HG03045 (cell line): ENCODE measurements at regions not wholly inside any gene's neighbourhood (a gene's known extent, or its start where the extent isn't known, plus 50 kb on each side); places are given as distances from the start of the nearest gene placed in this dataset.
"Not testable (repeated sequence)": the region's sequence is repeated elsewhere in the genome, so short reads cannot be mapped to it uniquely, and the experiment has no call there.

ENCODE experiments used
- ATAC-seq: cut with Tn5 transposase; IDR thresholded peaks from one replicate; pipeline ENCODE4 v1.9.1; 2021; ENCODE audit warnings: mild to moderate bottlenecking, moderate library complexity; ENCODE audit not compliant: unreplicated experiment

GRCh38 chr11:41519696-41520095, 60.2 kb upstream of the LRRC4C start:
- no peak for ATAC-seq

GRCh38 chr11:41522391-41522790, 62.9 kb upstream of the LRRC4C start:
- no peak for ATAC-seq

- no peak for ATAC-seq
These were observed 63.6 kb upstream of the LRRC4C start for GRCh38 chr11:41522899-41523672.

GRCh38 chr11:41527530-41527929, 68.1 kb upstream of the LRRC4C start:
- no peak for ATAC-seq

GRCh38 chr11:41532413-41532812, 73.0 kb upstream of the LRRC4C start:
- ATAC-seq: no peak

- no peak for ATAC-seq
These were observed 74.3 kb upstream of the LRRC4C start for GRCh38 chr11:41533761-41534160.

GRCh38 chr11:41534391-41534790, 74.9 kb upstream of the LRRC4C start:
- no peak for ATAC-seq

GRCh38 chr11:41534861-41535260, 75.4 kb upstream of the LRRC4C start:
- no peak for ATAC-seq

GRCh38 chr11:41536021-41536568, 76.6 kb upstream of the LRRC4C start:
- no peak for ATAC-seq

- ATAC-seq: not testable (repeated sequence)
These were observed 85.5 kb upstream of the LRRC4C start for GRCh38 chr11:41544902-41545301.

GRCh38 chr11:41578421-41579051, 119.1 kb upstream of the LRRC4C start:
- no peak for ATAC-seq

- no peak for ATAC-seq
These were observed 120.1 kb upstream of the LRRC4C start for GRCh38 chr11:41579546-41579945.

- no peak for ATAC-seq
These were observed 150.1 kb upstream of the LRRC4C start for GRCh38 chr11:41609511-41609910.

GRCh38 chr11:41612415-41612814, 153.0 kb upstream of the LRRC4C start:
- no peak for ATAC-seq

- ATAC-seq: no peak
These were observed 153.9 kb upstream of the LRRC4C start for GRCh38 chr11:41613326-41613725.

GRCh38 chr11:41622707-41623359, 163.4 kb upstream of the LRRC4C start:
- ATAC-seq: no peak

GRCh38 chr11:41659985-41660384, 200.5 kb upstream of the LRRC4C start:
- ATAC-seq: no peak

GRCh38 chr11:41660585-41660984, 201.1 kb upstream of the LRRC4C start:
- ATAC-seq: no peak

- no peak for ATAC-seq
These were observed 206.2 kb upstream of the LRRC4C start for GRCh38 chr11:41665441-41666360.

- ATAC-seq: no peak
These were observed 207.7 kb upstream of the LRRC4C start for GRCh38 chr11:41666951-41667653.
